Liver (tissue), 8 donors: ENCODE measurements at regions not wholly inside any gene's neighbourhood (a gene's known extent, or its start where the extent isn't known, plus 50 kb on each side); places are given as distances from the start of the nearest gene placed in this dataset.

Experiments used
- DNase-seq: peaks from one replicate; pipeline ENCODE4 v3.0.0-alpha.2; 2017; ENCODE audit warnings: low spot score
- H3K27ac ChIP-seq, 2 donors: one replicate each; pipeline ENCODE4 v1.7.0; 2013; ENCODE audit warnings: inconsistent platforms in 2 of 2, low read length in 2 of 2, control low read depth in 1 of 2, low read depth in 1 of 2, mild to moderate bottlenecking in 1 of 2
- H3K27me3 ChIP-seq, 4 donors: one replicate each; pipeline versions ENCODE4 v1.6.1 to v1.7.0; 2013; ENCODE audit warnings: low read length in 3 of 4, inconsistent platforms in 1 of 4, mild to moderate bottlenecking in 1 of 4, moderate library complexity in 1 of 4; ENCODE audit not compliant: control insufficient read depth in 4 of 4, insufficient read depth in 4 of 4
- H3K36me3 ChIP-seq, 4 donors: one replicate each; pipeline versions ENCODE4 v1.6.1 to v1.7.0; 2013; ENCODE audit warnings: low read length in 3 of 4, mild to moderate bottlenecking in 3 of 4, low read depth in 1 of 4, moderate library complexity in 1 of 4; ENCODE audit not compliant: control insufficient read depth in 4 of 4, insufficient read depth in 3 of 4
- H3K4me1 ChIP-seq, 4 donors: one replicate each; pipeline versions ENCODE4 v1.6.1 to v1.7.0; 2013; ENCODE audit warnings: low read length in 3 of 4, mild to moderate bottlenecking in 3 of 4, moderate library complexity in 1 of 4; ENCODE audit not compliant: control insufficient read depth in 4 of 4, insufficient read depth in 4 of 4
- H3K4me3 ChIP-seq, 3 donors: one replicate each; pipeline versions ENCODE4 v1.6.1 to v1.7.0; 2013; ENCODE audit warnings: low read length in 3 of 3, control low read depth in 1 of 3, low read depth in 1 of 3, mild to moderate bottlenecking in 1 of 3
- H3K9ac ChIP-seq, 2 donors: one replicate each; pipeline ENCODE4 v1.7.0; 2013; ENCODE audit warnings: low read length in 2 of 2, mild to moderate bottlenecking in 2 of 2, moderate library complexity in 2 of 2, control low read depth in 1 of 2, low read depth in 1 of 2
- H3K9me3 ChIP-seq, 4 donors: one replicate each; pipeline versions ENCODE4 v1.6.1 to v1.7.0; 2013; ENCODE audit warnings: low read length in 3 of 4; ENCODE audit not compliant: control insufficient read depth in 4 of 4
- ATF3 ChIP-seq: IDR thresholded peaks from 2 replicates; pipeline ENCODE4 v1.6.1; 2016; ENCODE audit warnings: antibody characterized with exemption
- CTCF ChIP-seq: fragments of 150-350 bp; IDR thresholded peaks from 2 replicates; pipeline ENCODE4 v1.5.1; 2017; ENCODE audit warnings: improper control_type of control experiment, low read depth, low read length; ENCODE audit not compliant: missing input control
- EGR1 ChIP-seq, 2 donors: IDR thresholded peaks; 2 replicates each; pipeline ENCODE4 v1.6.1; 2016 to 2018; ENCODE audit warnings: antibody characterized with exemption in 2 of 2, low read depth in 2 of 2
- FOXA1 ChIP-seq: IDR thresholded peaks from 2 replicates; pipeline ENCODE4 v1.6.1; 2016; ENCODE audit warnings: antibody characterized with exemption
- FOXA2 ChIP-seq: IDR thresholded peaks from 2 replicates; pipeline ENCODE4 v1.6.1; 2016; ENCODE audit warnings: antibody characterized with exemption
- GABPA ChIP-seq, 2 donors: IDR thresholded peaks in 1 of 2; conservative IDR thresholded peaks in 1 of 2; 2 replicates each; pipeline ENCODE4 v1.6.1; 2016; ENCODE audit warnings: antibody characterized with exemption in 2 of 2, mild to moderate bottlenecking in 1 of 2, moderate library complexity in 1 of 2
- HNF4A ChIP-seq, 2 donors: conservative IDR thresholded peaks; 2 replicates each; pipeline ENCODE4 v1.6.1; 2016; ENCODE audit warnings: antibody characterized with exemption in 2 of 2, mild to moderate bottlenecking in 2 of 2
- HNF4G ChIP-seq: IDR thresholded peaks from 2 replicates; pipeline ENCODE4 v1.6.1; 2016; ENCODE audit warnings: antibody characterized with exemption
- JUND ChIP-seq, 2 donors: IDR thresholded peaks; 2 replicates each; pipeline ENCODE4 v1.6.1; 2016; ENCODE audit warnings: antibody characterized with exemption in 2 of 2
- MAX ChIP-seq: IDR thresholded peaks from 2 replicates; pipeline ENCODE4 v1.6.1; 2016; ENCODE audit warnings: antibody characterized with exemption
- NR2F2 ChIP-seq: IDR thresholded peaks from 2 replicates; pipeline ENCODE4 v1.6.1; 2016; ENCODE audit warnings: antibody characterized with exemption
- RAD21 ChIP-seq, 2 donors: IDR thresholded peaks; 2 replicates each; pipeline ENCODE4 v1.6.1; 2016; ENCODE audit warnings: antibody characterized with exemption in 2 of 2, mild to moderate bottlenecking in 2 of 2
- REST ChIP-seq: IDR thresholded peaks from 2 replicates; pipeline ENCODE4 v1.6.1; 2016; ENCODE audit warnings: antibody characterized with exemption, mild to moderate bottlenecking
- RXRA ChIP-seq, 2 donors: IDR thresholded peaks; 2 replicates each; pipeline ENCODE4 v1.6.1; 2017 to 2018; ENCODE audit warnings: antibody characterized with exemption in 2 of 2, mild to moderate bottlenecking in 1 of 2
- SP1 ChIP-seq: IDR thresholded peaks from 2 replicates; pipeline ENCODE4 v1.6.1; 2018; ENCODE audit warnings: antibody characterized with exemption, mild to moderate bottlenecking
- TAF1 ChIP-seq: conservative IDR thresholded peaks from 2 replicates; pipeline ENCODE4 v1.6.1; 2016; ENCODE audit warnings: antibody characterized with exemption, mild to moderate bottlenecking
- YY1 ChIP-seq: IDR thresholded peaks from 2 replicates; pipeline ENCODE4 v1.6.1; 2016; ENCODE audit warnings: antibody characterized with exemption, mild to moderate bottlenecking
- ZBTB33 ChIP-seq: IDR thresholded peaks from 2 replicates; pipeline ENCODE4 v1.6.1; 2016; ENCODE audit warnings: antibody characterized with exemption
- WGBS: extraction: QIAGEN DNeasy Blood & Tissue Kit; methylation state at CpG from one replicate; pipeline ENCODE4 v1.1.7; 2013; 5-methylcytosine and 5-hydroxymethylcytosine counted together
- donor health status: healthy.
- donor health status: healthy.
- donor health status: healthy.
- donor health status: healthy.
- donor health status: healthy.

- TF ChIP-seq CTCF (no peak), HNF4A (conservative IDR thresholded peaks at IDR 0.05) (no peak), MAX (no peak), ATF3 (no peak), JUND (IDR thresholded peaks at IDR 0.05) (no peak), FOXA2 (no peak), FOXA1 (no peak), GABPA (IDR thresholded peaks at IDR 0.05 in 1 of 2, conservative IDR thresholded peaks at IDR 0.05 in 1 of 2) (no peak), REST (no peak), HNF4G (no peak), SP1 (no peak), NR2F2 (no peak), TAF1 (no peak), YY1 (no peak), RXRA (IDR thresholded peaks at IDR 0.05) (no peak), EGR1 (IDR thresholded peaks at IDR 0.05; ENCODE audit: low read depth in 2 of 2) (no peak), RAD21 (IDR thresholded peaks at IDR 0.05) (no peak), ZBTB33 (no peak)
- Histone ChIP-seq H3K27me3 (no peaks in the 10 kb centered on the region), H3K4me1 (no peaks in the 10 kb centered on the region), H3K9me3 (no peaks in the 10 kb centered on the region), H3K4me3 (no peak overlapping the region), H3K36me3 (no peaks in the 10 kb centered on the region), H3K9ac (no peak overlapping the region), H3K27ac (no peak overlapping the region)
- DNase-seq, result no peak
- WGBS, result 37% methylated on average over 1 of the region's 1 CpG
Measured at GRCh38 chr4:180652533-180652932, 1590.7 kb upstream of the TENM3 start.

GRCh38 chr4:180655886-180656285 is 1587.3 kb upstream of the TENM3 start:
- no peak for DNase-seq
- no peaks in the 10 kb centered on the region for H3K9me3 ChIP-seq
- no peak overlapping the region for H3K9ac ChIP-seq
- H3K27me3 ChIP-seq, result no peaks in the 10 kb centered on the region
- no peak overlapping the region for H3K4me3 ChIP-seq
- H3K27ac ChIP-seq, result no peak overlapping the region
- 31% methylated on average over 3 of the region's 3 CpGs for WGBS
- H3K36me3 ChIP-seq, result no peaks in the 10 kb centered on the region
- no peaks in the 10 kb centered on the region for H3K4me1 ChIP-seq
- no peak for TF ChIP-seq GABPA (IDR thresholded peaks at IDR 0.05 in 1 of 2, conservative IDR thresholded peaks at IDR 0.05 in 1 of 2)
- no peak for TF ChIP-seq MAX
- TF ChIP-seq ZBTB33, result no peak
- TF ChIP-seq TAF1, result no peak
- TF ChIP-seq NR2F2, result no peak
- no peak for TF ChIP-seq YY1
- TF ChIP-seq HNF4A (conservative IDR thresholded peaks at IDR 0.05), result no peak
- no peak for TF ChIP-seq EGR1 (IDR thresholded peaks at IDR 0.05; ENCODE audit: low read depth in 2 of 2)
- no peak for TF ChIP-seq SP1
- no peak for TF ChIP-seq CTCF
- no peak for TF ChIP-seq RAD21 (IDR thresholded peaks at IDR 0.05)
- no peak for TF ChIP-seq HNF4G
- TF ChIP-seq RXRA (IDR thresholded peaks at IDR 0.05), result no peak
- TF ChIP-seq FOXA2, result no peak
- no peak for TF ChIP-seq JUND (IDR thresholded peaks at IDR 0.05)
- no peak for TF ChIP-seq FOXA1
- TF ChIP-seq ATF3, result no peak
